ENCODE measurements at regions not wholly inside any gene's neighbourhood (a gene's known extent, or its start where the extent isn't known, plus 50 kb on each side); places are given as distances from the start of the nearest gene placed in this dataset.

- TF ChIP-seq CTCF (IDR thresholded peaks at IDR 0.05) (no peak), EZH2 (IDR thresholded peaks at IDR 0.05) (no peak)
Measured at GRCh38 chr12:60165781-60166180, 570.0 kb downstream of the SLC16A7 start.
